HCT116 (cell line): ENCODE measurements at regions not wholly inside any gene's neighbourhood (a gene's known extent, or its start where the extent isn't known, plus 50 kb on each side); places are given as distances from the start of the nearest gene placed in this dataset.

Experiments used
- EZH2 ChIP-seq: fragments of 200-600 bp; sonication (generic); IDR thresholded peaks from 2 replicates; pipeline ENCODE4 v1.6.1; 2017; ENCODE audit warnings: antibody characterized with exemption, mixed run types
- JUND ChIP-seq: IDR thresholded peaks from 2 replicates; pipeline ENCODE4 v1.6.1; 2012
- TF ChIP-seq, protein P1 (sequence below), 3 experiments: fragments of 200-600 bp in 1 of 3; sonication (generic) in 1 of 3; IDR thresholded peaks in 2 of 3; conservative IDR thresholded peaks in 1 of 3; 2 replicates each; pipeline ENCODE4 v1.5.1; 2012 to 2017; ENCODE audit warnings: low read depth in 2 of 3, low read length in 2 of 3, antibody characterized with exemption in 1 of 3, borderline replicate concordance in 1 of 3, control low read depth in 1 of 3, mild to moderate bottlenecking in 1 of 3, mixed read lengths in 1 of 3, mixed run types in 1 of 3, moderate library complexity in 1 of 3; ENCODE audit not compliant: insufficient read depth in 1 of 3

DNA sequence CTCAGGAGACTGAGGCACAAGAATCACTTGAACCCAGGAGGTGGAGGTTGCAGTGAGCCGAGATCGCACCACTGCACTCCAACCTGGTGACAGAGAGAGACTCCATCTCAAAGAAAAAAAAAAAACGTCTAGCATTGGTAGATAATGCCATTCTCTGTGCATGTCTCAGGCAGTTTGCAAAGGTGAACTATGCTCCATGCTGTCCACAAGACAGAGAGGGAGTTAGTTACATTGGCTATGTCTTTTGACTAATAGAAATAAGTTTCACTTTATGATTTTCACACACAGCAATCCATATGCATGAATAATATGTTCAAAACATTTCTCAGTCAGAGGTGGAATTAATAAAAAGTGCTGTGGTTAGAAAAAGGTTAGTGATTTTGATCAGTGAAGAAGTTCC is 591.4 kb downstream of the ETS1 start:
- TF ChIP-seq JUND (no peak), EZH2 (no peak)
- TF ChIP-seq, protein P1, sequence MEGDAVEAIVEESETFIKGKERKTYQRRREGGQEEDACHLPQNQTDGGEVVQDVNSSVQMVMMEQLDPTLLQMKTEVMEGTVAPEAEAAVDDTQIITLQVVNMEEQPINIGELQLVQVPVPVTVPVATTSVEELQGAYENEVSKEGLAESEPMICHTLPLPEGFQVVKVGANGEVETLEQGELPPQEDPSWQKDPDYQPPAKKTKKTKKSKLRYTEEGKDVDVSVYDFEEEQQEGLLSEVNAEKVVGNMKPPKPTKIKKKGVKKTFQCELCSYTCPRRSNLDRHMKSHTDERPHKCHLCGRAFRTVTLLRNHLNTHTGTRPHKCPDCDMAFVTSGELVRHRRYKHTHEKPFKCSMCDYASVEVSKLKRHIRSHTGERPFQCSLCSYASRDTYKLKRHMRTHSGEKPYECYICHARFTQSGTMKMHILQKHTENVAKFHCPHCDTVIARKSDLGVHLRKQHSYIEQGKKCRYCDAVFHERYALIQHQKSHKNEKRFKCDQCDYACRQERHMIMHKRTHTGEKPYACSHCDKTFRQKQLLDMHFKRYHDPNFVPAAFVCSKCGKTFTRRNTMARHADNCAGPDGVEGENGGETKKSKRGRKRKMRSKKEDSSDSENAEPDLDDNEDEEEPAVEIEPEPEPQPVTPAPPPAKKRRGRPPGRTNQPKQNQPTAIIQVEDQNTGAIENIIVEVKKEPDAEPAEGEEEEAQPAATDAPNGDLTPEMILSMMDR (IDR thresholded peaks at IDR 0.05 in 2 of 3, conservative IDR thresholded peaks at IDR 0.05 in 1 of 3; ENCODE audit: borderline replicate concordance in 1 of 3, insufficient read depth in 1 of 3, low read depth in 2 of 3, low read length in 2 of 3) = no peak
